HG03159 (cell line): ENCODE measurements at regions not wholly inside any gene's neighbourhood (a gene's known extent, or its start where the extent isn't known, plus 50 kb on each side); places are given as distances from the start of the nearest gene placed in this dataset.
"Not testable (repeated sequence)": the region's sequence is repeated elsewhere in the genome, so short reads cannot be mapped to it uniquely, and the experiment has no call there.

Experiments used
- ATAC-seq: cut with Tn5 transposase; IDR thresholded peaks from one replicate; pipeline ENCODE4 v1.9.1; 2021; ENCODE audit warnings: mild to moderate bottlenecking, moderate library complexity; ENCODE audit not compliant: unreplicated experiment

GRCh38 chr1:201719812-201720521, 109.0 kb upstream of the IPO9 start:
- no peak for ATAC-seq

- ATAC-seq = no peak
Observed at GRCh38 chr1:201720522-201720844, 108.5 kb upstream of the IPO9 start.

- no peak for ATAC-seq
Observed at GRCh38 chr1:201721082-201722049, 107.6 kb upstream of the IPO9 start.

GRCh38 chr1:201724039-201724765, 104.8 kb upstream of the IPO9 start:
- ATAC-seq = no peak

- ATAC-seq = no peak
Observed at GRCh38 chr1:201724766-201725118, 104.2 kb upstream of the IPO9 start.

GRCh38 chr1:201726700-201727099, 102.3 kb upstream of the IPO9 start:
- no peak for ATAC-seq

GRCh38 chr1:201728731-201729130, 100.2 kb upstream of the IPO9 start:
- ATAC-seq = no peak

- ATAC-seq = no peak
Observed at GRCh38 chr1:201729973-201730608, 98.9 kb upstream of the IPO9 start.

GRCh38 chr1:201730611-201731010, 98.3 kb upstream of the IPO9 start:
- ATAC-seq = no peak

- ATAC-seq = no peak
Observed at GRCh38 chr1:201731142-201731541, 97.8 kb upstream of the IPO9 start.

GRCh38 chr1:201731592-201731991, 97.4 kb upstream of the IPO9 start:
- no peak for ATAC-seq

GRCh38 chr1:201732351-201732750, 96.6 kb upstream of the IPO9 start:
- ATAC-seq = no peak

GRCh38 chr1:201734221-201734620, 94.7 kb upstream of the IPO9 start:
- ATAC-seq = not testable (repeated sequence)

- ATAC-seq = no peak
Observed at GRCh38 chr1:201734786-201735185, 94.2 kb upstream of the IPO9 start.

- ATAC-seq = no peak
Observed at GRCh38 chr1:201736707-201737320, 92.1 kb upstream of the IPO9 start.

- ATAC-seq = no peak
Observed at GRCh38 chr1:201737352-201738060, 91.5 kb upstream of the IPO9 start.

- ATAC-seq = no peak
Observed at GRCh38 chr1:201739080-201739479, 89.9 kb upstream of the IPO9 start.

GRCh38 chr1:201739492-201740085, 89.4 kb upstream of the IPO9 start:
- no peak for ATAC-seq

- ATAC-seq = no peak
Observed at GRCh38 chr1:201740086-201740541, 88.8 kb upstream of the IPO9 start.
